ENCODE measurements at regions not wholly inside any gene's neighbourhood (a gene's known extent, or its start where the extent isn't known, plus 50 kb on each side); places are given as distances from the start of the nearest gene placed in this dataset.

DNA sequence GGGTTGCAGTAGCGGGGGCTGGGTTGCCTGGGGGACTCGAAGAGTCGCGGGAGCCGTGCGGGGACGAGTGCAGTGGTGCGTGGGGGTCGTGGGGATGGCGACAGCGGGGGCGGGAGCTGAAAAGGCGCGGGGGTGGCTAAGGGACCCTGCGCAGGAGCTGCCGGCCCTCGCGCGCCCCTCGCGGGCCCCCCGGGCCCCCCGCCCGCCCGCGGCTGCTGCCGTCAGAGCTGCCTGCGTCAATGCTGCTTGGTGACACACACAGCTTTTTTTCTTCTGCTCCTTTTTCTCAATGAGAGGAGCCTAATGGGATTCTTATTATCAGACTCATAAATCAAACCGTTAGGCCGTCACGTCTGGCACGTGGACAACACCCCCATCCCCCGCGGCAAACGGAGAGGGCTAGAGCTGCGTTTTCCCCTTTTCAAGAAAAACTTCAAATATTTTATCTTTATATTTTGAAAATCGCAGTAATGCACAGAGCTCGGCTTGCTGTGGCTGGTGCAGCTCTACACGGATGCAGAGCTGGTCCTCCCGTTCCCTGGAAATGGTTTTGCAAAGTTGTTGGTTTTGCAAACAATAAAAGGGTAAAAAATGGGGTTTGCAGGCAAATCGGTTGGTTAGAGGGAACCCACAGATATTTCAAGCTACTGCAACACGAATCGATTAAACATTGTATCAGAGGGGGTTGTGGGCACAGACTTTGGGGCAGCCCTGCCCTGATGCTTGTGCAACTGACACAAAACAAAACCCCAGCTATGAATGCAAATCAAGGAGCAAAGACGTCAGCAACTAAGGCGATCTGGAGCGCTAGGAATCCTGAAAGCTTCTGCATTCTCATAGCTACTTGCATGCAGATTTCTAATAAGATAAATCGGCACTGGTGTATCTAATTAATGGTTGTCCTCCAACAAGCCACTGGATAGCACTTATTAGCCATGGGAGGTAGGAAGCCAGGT lies 161.4 kb downstream of the TBXT start:
- TF ChIP-seq POLR2A (IDR thresholded peaks at IDR 0.05), result no peak
- TF ChIP-seq, protein P1, sequence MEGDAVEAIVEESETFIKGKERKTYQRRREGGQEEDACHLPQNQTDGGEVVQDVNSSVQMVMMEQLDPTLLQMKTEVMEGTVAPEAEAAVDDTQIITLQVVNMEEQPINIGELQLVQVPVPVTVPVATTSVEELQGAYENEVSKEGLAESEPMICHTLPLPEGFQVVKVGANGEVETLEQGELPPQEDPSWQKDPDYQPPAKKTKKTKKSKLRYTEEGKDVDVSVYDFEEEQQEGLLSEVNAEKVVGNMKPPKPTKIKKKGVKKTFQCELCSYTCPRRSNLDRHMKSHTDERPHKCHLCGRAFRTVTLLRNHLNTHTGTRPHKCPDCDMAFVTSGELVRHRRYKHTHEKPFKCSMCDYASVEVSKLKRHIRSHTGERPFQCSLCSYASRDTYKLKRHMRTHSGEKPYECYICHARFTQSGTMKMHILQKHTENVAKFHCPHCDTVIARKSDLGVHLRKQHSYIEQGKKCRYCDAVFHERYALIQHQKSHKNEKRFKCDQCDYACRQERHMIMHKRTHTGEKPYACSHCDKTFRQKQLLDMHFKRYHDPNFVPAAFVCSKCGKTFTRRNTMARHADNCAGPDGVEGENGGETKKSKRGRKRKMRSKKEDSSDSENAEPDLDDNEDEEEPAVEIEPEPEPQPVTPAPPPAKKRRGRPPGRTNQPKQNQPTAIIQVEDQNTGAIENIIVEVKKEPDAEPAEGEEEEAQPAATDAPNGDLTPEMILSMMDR (IDR thresholded peaks at IDR 0.05), result no peak
- peak overlapping the region in 1 of 2 donors; percentile 7 for H3K4me3 ChIP-seq
- intact Hi-C loops (cut with DNase I), result no loop called here
- H3K4me1 ChIP-seq (replicated peaks), result no peaks in the 10 kb centered on the region
- no peaks in the 10 kb centered on the region for H3K36me3 ChIP-seq
- no peak overlapping the region for H3K27ac ChIP-seq
- no peaks in the 10 kb centered on the region for H3K9me3 ChIP-seq
- H3K27me3 ChIP-seq (replicated peaks; ENCODE audit: insufficient read depth), result peaks cover 34% of the 10 kb centered on the region
- no peak for DNase-seq (ENCODE audit: low spot score)
- 3% methylated on average over 37 of the region's 47 CpGs for WGBS

DNA sequence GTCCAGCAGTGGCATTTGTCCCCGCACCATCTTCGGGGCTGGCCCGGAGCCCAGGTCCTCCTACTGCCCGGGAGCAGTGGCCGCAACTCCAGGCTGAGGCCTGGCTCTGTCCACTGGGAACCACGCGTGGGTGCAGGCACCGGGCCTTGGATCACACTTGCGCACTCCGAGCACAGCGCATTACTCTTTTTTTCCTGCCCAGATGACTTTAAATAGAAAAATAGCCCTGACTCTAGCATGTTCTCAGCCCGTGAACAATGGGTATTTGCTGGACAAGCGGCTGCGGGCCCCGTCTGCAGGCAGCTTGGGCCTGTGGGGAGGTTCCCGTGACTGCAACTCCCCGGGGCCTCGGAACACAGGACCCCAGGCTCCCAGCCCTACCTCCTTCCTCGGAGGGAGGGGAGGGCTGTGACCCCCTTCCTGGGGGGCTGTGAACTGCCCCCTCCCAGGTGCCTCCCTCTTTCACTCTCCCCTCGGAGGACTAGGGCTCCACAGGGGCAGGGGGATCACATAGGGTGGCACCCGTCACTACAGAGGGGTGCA lies 162.2 kb downstream of the TBXT start:
- TF ChIP-seq, protein P1 (IDR thresholded peaks at IDR 0.05), result no peak
- TF ChIP-seq POLR2AphosphoS5 (IDR thresholded peaks at IDR 0.05), result no peak
- TF ChIP-seq POLR2A (IDR thresholded peaks at IDR 0.05), result no peak
- intact Hi-C loops (cut with DNase I), result no loop called here
- DNase-seq (ENCODE audit: low spot score), result no peak
- H3K9me3 ChIP-seq, result no peaks in the 10 kb centered on the region
- H3K27ac ChIP-seq, result no peak overlapping the region
- H3K4me3 ChIP-seq, result peak overlapping the region in 1 of 2 donors; percentile 7
- H3K27me3 ChIP-seq (replicated peaks; ENCODE audit: insufficient read depth), result peaks cover 30% of the 10 kb centered on the region
- no peaks in the 10 kb centered on the region for H3K4me1 ChIP-seq (replicated peaks)
- WGBS, result 7% methylated on average over 21 of the region's 21 CpGs
- H3K36me3 ChIP-seq, result no peaks in the 10 kb centered on the region

DNA sequence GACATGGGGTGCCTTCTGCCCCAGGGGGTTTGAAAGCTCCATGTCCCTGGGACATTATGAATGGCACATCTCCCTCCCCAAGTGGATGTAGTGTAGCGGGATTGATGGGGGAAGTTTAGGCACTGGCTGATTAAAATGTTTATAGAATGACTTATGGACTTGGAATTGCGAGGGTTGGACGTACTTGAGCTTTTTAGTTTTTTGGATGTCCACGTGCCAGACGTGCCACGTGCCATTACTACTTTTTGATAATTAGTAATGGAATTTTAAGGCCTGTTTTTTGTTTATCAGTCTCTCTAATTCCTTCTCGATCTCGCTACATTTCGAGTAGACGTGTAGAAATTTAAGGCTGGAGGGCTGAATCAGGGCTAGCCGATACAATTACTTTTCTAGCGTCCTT lies 162.8 kb downstream of the TBXT start:
- intact Hi-C loops (cut with DNase I), result no loop called here
- TF ChIP-seq POLR2A (IDR thresholded peaks at IDR 0.05) (no peak), POLR2AphosphoS5 (IDR thresholded peaks at IDR 0.05) (no peak)
- TF ChIP-seq, protein P1 (IDR thresholded peaks at IDR 0.05), result no peak
- Histone ChIP-seq H3K4me3 (no peak overlapping the region), H3K36me3 (no peaks in the 10 kb centered on the region), H3K4me1 (replicated peaks) (no peaks in the 10 kb centered on the region), H3K27me3 (replicated peaks; ENCODE audit: insufficient read depth) (peaks cover 28% of the 10 kb centered on the region), H3K9me3 (no peaks in the 10 kb centered on the region), H3K27ac (no peak overlapping the region)
- WGBS, result 66% methylated on average over 12 of the region's 12 CpGs
- no peak for DNase-seq (ENCODE audit: low spot score)

DNA sequence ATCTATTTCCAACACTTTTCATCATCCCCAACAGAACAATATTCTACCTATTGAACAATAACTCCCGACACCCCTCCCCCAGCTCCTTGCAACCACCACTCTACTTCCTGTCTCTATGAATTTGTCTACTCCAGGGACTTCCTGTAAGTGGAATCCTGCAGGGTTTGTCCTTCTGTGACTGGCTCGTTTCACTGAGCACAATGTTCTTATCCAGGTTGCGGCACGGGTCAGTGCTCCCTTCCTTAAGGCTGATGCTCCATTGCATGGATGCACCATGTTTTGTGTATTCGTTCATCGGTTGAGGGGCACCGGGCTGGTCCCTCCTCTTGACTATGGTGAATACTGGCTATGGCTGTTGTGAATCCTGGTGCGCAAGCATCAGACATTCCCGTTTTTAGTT lies 163.2 kb downstream of the TBXT start:
- TF ChIP-seq POLR2AphosphoS5 (IDR thresholded peaks at IDR 0.05), result no peak
- no peak for TF ChIP-seq POLR2A (IDR thresholded peaks at IDR 0.05)
- TF ChIP-seq, protein P1 (IDR thresholded peaks at IDR 0.05), result no peak
- H3K9me3 ChIP-seq, result no peaks in the 10 kb centered on the region
- intact Hi-C loops (cut with DNase I), result no loop called here
- H3K27ac ChIP-seq, result no peak overlapping the region
- no peak for DNase-seq (ENCODE audit: low spot score)
- no peaks in the 10 kb centered on the region for H3K36me3 ChIP-seq
- H3K27me3 ChIP-seq (replicated peaks; ENCODE audit: insufficient read depth), result peaks cover 28% of the 10 kb centered on the region
- no peaks in the 10 kb centered on the region for H3K4me1 ChIP-seq (replicated peaks)
- no peak overlapping the region for H3K4me3 ChIP-seq
- WGBS, result 80% methylated on average over 9 of the region's 9 CpGs

Measured in prostate gland (tissue), 2 donors.